HEK293 (cell line): ENCODE measurements at regions not wholly inside any gene's neighbourhood (a gene's known extent, or its start where the extent isn't known, plus 50 kb on each side); places are given as distances from the start of the nearest gene placed in this dataset.

Experiments
- CTCF ChIA-PET: fragments of 350-600 bp; formaldehyde crosslinking; extraction: SDS; loops from one replicate; lab custom pipeline; 2021; ENCODE audit warnings: antibody characterized with exemption; lab: Yijun Ruan, JAX
- POLR2A ChIA-PET: fragments of 300-600 bp; formaldehyde crosslinking; extraction: SDS; loops from one replicate; lab custom pipeline; 2020; ENCODE audit warnings: antibody characterized with exemption, inconsistent platforms; lab: Yijun Ruan, JAX
- H3K27ac ChIP-seq: fragments of 200-500 bp; sonication (Bioruptor generic); 2 replicates; pipeline ENCODE4 v1.5.1; 2014; ENCODE audit warnings: low read depth, low read length, control low read depth, inconsistent platforms; ENCODE audit errors: extremely low read depth
- H3K36me3 ChIP-seq, 2 experiments: fragments of 200-500 bp in 1 of 2; sonication (Bioruptor generic) in 1 of 2; 1 replicate in 1 of 2; 2 replicates in 1 of 2; pipeline ENCODE4 v1.5.1; 2014 to 2017; ENCODE audit warnings: inconsistent platforms in 2 of 2, low read length in 2 of 2; ENCODE audit not compliant: control insufficient read depth in 2 of 2, insufficient read depth in 1 of 2
- H3K4me1 ChIP-seq: fragments of 200-500 bp; sonication (Bioruptor generic); 2 replicates; pipeline ENCODE4 v1.5.1; 2014; ENCODE audit warnings: mild to moderate bottlenecking, low read length, inconsistent platforms; ENCODE audit not compliant: control insufficient read depth, insufficient read depth
- H3K4me3 ChIP-seq: 2 replicates; pipeline ENCODE4 v1.5.1; 2011; ENCODE audit warnings: low read depth, mild to moderate bottlenecking, control low read depth, low read length, moderate library complexity
- H3K9me3 ChIP-seq: fragments of 200-500 bp; sonication (Bioruptor generic); 2 replicates; pipeline ENCODE4 v1.5.1; 2014; ENCODE audit warnings: low read depth, low read length, inconsistent platforms; ENCODE audit not compliant: control insufficient read depth, insufficient read depth
- BCL11B ChIP-seq: fragments of 450-650 bp; formaldehyde crosslinking; IDR thresholded peaks from 2 replicates; pipeline ENCODE4 v1.5.1; 2016; ENCODE audit warnings: low read depth, missing biosample characterization, missing genetic modification characterization
- EGR2 ChIP-seq: fragments of 450-650 bp; formaldehyde crosslinking; IDR thresholded peaks from 2 replicates; pipeline ENCODE4 v1.5.1; 2016; ENCODE audit warnings: low read depth, missing biosample characterization, missing genetic modification characterization
- SCRT1 ChIP-seq: fragments of 450-650 bp; formaldehyde crosslinking; IDR thresholded peaks from 2 replicates; pipeline ENCODE4 v1.5.1; 2016; ENCODE audit warnings: missing biosample characterization, missing genetic modification characterization, borderline replicate concordance
- SETDB1 ChIP-seq: IDR thresholded peaks from one replicate; pipeline ENCODE4 v1.6.1; 2017; ENCODE audit warnings: mild to moderate bottlenecking, low read length, moderate library complexity, mixed read lengths; ENCODE audit not compliant: insufficient read length
- ZNF10 ChIP-seq: fragments of 450-650 bp; formaldehyde crosslinking; IDR thresholded peaks from 2 replicates; pipeline ENCODE4 v1.5.1; 2017; ENCODE audit warnings: missing biosample characterization, missing genetic modification characterization
- ZNF114 ChIP-seq: fragments of 450-650 bp; formaldehyde crosslinking; IDR thresholded peaks from 2 replicates; pipeline ENCODE4 v1.5.0; 2017; ENCODE audit warnings: missing biosample characterization, missing genetic modification characterization
- ZNF146 ChIP-seq: fragments of 450-650 bp; formaldehyde crosslinking; IDR thresholded peaks from 2 replicates; pipeline ENCODE4 v1.5.1; 2016; ENCODE audit warnings: missing biosample characterization, missing genetic modification characterization
- ZNF157 ChIP-seq: fragments of 450-650 bp; formaldehyde crosslinking; IDR thresholded peaks from 2 replicates; pipeline ENCODE4 v1.5.1; 2016; ENCODE audit warnings: missing biosample characterization, missing genetic modification characterization
- ZNF16 ChIP-seq: fragments of 450-650 bp; formaldehyde crosslinking; IDR thresholded peaks from 2 replicates; pipeline ENCODE4 v1.5.1; 2016; ENCODE audit warnings: low read depth, missing biosample characterization, missing genetic modification characterization
- ZNF184 ChIP-seq: fragments of 450-650 bp; IDR thresholded peaks from 2 replicates; pipeline ENCODE4 v1.5.1; 2018; ENCODE audit warnings: missing biosample characterization, mild to moderate bottlenecking, missing genetic modification characterization
- ZNF19 ChIP-seq: fragments of 450-650 bp; formaldehyde crosslinking; IDR thresholded peaks from 2 replicates; pipeline ENCODE4; 2016; ENCODE audit warnings: missing biosample characterization, missing genetic modification characterization, low read depth
- ZNF211 ChIP-seq: fragments of 450-650 bp; formaldehyde crosslinking; IDR thresholded peaks from 2 replicates; pipeline ENCODE4 v1.5.1; 2016; ENCODE audit warnings: low read depth, missing biosample characterization, missing genetic modification characterization
- ZNF24 ChIP-seq: fragments of 450-650 bp; formaldehyde crosslinking; IDR thresholded peaks from 2 replicates; pipeline ENCODE4 v1.5.1; 2016; ENCODE audit warnings: missing biosample characterization, missing genetic modification characterization
- ZNF266 ChIP-seq: fragments of 450-650 bp; formaldehyde crosslinking; IDR thresholded peaks from 2 replicates; pipeline ENCODE4 v1.5.1; 2016; ENCODE audit warnings: missing biosample characterization, missing genetic modification characterization, low read depth
- ZNF292 ChIP-seq: fragments of 450-650 bp; formaldehyde crosslinking; IDR thresholded peaks from 2 replicates; pipeline ENCODE4 v1.5.1; 2016; ENCODE audit warnings: low read depth, missing biosample characterization, missing genetic modification characterization, borderline replicate concordance
- ZNF350 ChIP-seq: fragments of 450-650 bp; formaldehyde crosslinking; IDR thresholded peaks from 2 replicates; pipeline ENCODE4 v1.5.0; 2017; ENCODE audit warnings: missing biosample characterization, mild to moderate bottlenecking, missing genetic modification characterization
- ZNF366 ChIP-seq: fragments of 450-650 bp; formaldehyde crosslinking; conservative IDR thresholded peaks from 2 replicates; pipeline ENCODE4 v1.5.1; 2016; ENCODE audit warnings: missing biosample characterization, missing genetic modification characterization
- ZNF555 ChIP-seq: fragments of 450-650 bp; formaldehyde crosslinking; conservative IDR thresholded peaks from 2 replicates; pipeline ENCODE4 v1.5.1; 2017; ENCODE audit warnings: missing biosample characterization, mild to moderate bottlenecking, missing genetic modification characterization, inconsistent platforms
- ZNF664 ChIP-seq: fragments of 450-650 bp; formaldehyde crosslinking; IDR thresholded peaks from 2 replicates; pipeline ENCODE4 v1.5.1; 2016; ENCODE audit warnings: missing biosample characterization, missing genetic modification characterization
- ZNF76 ChIP-seq: fragments of 450-650 bp; formaldehyde crosslinking; IDR thresholded peaks from 2 replicates; pipeline ENCODE4; 2016; ENCODE audit warnings: low read depth, missing biosample characterization, missing genetic modification characterization, borderline replicate concordance
- TF ChIP-seq, protein P1 (sequence below): fragments of 450-650 bp; formaldehyde crosslinking; IDR thresholded peaks from 2 replicates; pipeline ENCODE4 v1.5.1; 2016; ENCODE audit warnings: missing biosample characterization, missing genetic modification characterization
- TF ChIP-seq, protein P2 (sequence below): fragments of 450-650 bp; formaldehyde crosslinking; IDR thresholded peaks from 2 replicates; pipeline ENCODE4 v1.5.1; 2017; ENCODE audit warnings: missing biosample characterization, missing genetic modification characterization

DNA sequence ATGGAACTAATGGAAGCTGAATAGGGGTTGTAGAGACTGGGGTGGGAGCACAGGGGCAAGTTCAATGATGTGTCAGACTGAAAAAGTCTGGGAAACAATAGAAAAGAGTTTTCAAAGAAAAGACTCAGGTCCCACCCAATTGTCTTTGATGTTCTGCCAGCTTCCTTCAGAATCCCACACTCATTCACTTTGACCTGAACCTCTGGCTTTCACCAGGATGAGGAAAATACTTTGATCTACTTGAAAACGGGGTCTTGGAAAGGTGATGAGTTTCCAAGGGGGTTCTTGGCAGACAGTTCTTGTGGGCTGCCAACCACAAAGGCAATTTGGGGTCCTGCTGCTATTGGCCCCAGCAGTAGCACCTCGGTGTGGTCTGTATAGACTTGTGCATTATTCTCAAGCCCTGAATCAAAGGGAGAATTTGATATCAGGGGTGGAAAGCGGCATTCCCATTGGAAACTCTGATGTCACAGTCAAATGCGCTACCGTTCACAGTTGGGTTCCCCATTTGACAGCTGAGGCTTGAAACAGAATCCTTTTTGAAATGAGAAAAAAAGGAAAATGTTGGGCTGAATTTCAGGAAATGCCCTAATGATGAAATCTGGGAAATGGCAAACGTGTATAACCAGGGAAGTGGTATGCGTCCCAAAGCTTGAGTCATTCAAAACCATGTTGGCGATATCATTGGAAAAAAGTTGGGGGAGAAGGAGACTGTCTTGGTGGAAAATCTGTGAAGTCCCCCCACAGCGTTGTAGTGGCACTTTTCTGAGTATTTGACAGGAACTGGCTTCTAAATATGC is 229.2 kb upstream of the LRTM1 start:
- POLR2A ChIA-PET = no interaction called here

DNA sequence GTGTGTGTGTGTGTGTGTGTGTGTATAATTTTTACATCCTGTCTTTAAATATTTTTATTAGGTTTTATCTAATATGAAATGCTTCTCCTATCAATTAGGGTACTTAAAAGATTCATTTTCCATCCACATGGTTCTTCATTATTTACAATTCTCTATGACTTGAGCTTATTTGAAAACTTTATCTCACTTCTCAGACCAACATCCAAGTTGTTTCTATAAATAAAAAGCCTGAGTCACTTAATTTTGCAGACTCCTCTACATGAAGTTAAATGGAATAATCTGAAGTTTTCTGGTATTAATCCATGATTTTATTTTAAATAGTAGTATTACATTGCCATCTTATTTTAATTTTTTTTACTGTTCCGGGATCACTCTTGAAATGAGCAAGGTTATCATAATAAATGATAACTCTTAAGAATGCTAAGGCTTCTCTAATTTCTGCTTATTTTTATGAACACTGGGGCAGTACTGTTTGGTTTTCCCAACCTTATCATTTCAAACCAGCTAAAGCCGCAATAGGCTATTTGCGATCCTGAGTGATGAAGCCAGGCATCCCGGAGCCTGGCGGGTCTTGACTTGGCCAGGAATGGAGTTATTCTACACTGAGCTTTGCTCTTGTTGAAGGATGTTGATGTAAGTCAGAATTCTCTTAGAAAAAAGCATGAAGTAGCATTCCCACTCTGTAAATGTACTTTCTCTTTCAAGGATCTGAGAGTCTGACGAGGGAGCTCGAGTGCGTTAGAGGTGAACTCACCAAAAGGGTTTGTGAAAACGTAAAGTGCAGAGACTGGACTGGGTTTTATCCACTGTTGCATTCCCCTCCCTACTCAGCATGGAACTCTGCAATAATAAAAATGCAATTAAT is 220.2 kb upstream of the LRTM1 start:
- Histone ChIP-seq H3K36me3 (no peaks in the 10 kb centered on the region), H3K4me3 (no peak overlapping the region), H3K9me3 (no peaks in the 10 kb centered on the region), H3K4me1 (no peaks in the 10 kb centered on the region), H3K27ac (no peak overlapping the region)
- ChIA-PET POLR2A (no interaction called here), CTCF (interaction anchor here (0.6 to 1.3 kb wide), 2 partner anchors 33 to 1848 kb away, joined by 3 to 4 read pairs; no protein-coding TSS in a partner anchor)
- TF ChIP-seq ZNF157 (tag by site-specific recombination) = no peak
- no peak for TF ChIP-seq SCRT1 (tag by site-specific recombination)
- TF ChIP-seq ZNF114 (tag by site-specific recombination) = no peak
- no peak for TF ChIP-seq ZNF555 (tag by site-specific recombination)

More for the DNA sequence above, 229.2 kb upstream of the LRTM1 start:
- CTCF ChIA-PET = no interaction called here
- TF ChIP-seq ZNF10 (tag by site-specific recombination) (no peak), ZNF266 (no peak), ZNF19 (tag by site-specific recombination) (no peak), ZNF211 (tag by site-specific recombination) (no peak)
- TF ChIP-seq, all 188 proteins: peak for 0
- Histone ChIP-seq H3K27ac (no peak overlapping the region), H3K4me1 (no peaks in the 10 kb centered on the region; the same call in 1 of the 2 replicates), H3K36me3 (no peaks in the 10 kb centered on the region), H3K4me3 (no peak overlapping the region), H3K9me3 (no peaks in the 10 kb centered on the region)

DNA sequence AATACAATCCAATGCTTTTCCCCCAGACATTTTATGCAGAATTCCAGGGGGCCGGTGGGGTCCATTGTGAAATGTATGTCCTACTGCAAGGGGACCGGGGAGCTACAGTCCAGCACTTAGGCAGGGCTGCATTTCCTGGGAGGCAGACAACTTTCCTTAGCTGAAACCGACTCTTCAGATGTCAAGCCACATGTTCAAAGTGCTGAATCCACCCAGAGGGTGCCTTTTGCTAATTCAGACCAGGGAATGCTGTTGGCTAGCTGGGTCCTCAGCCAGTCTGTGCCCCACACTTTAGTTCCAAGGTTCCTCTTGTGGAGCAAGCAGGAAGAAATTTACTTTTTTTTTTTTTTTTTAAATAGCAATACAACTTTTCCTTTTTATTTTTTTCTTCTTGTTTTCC is 219.5 kb upstream of the LRTM1 start:
- no peaks in the 10 kb centered on the region for H3K9me3 ChIP-seq
- H3K4me1 ChIP-seq = no peaks in the 10 kb centered on the region
- POLR2A ChIA-PET = no interaction called here
- H3K4me3 ChIP-seq = no peak overlapping the region
- TF ChIP-seq, protein P1, sequence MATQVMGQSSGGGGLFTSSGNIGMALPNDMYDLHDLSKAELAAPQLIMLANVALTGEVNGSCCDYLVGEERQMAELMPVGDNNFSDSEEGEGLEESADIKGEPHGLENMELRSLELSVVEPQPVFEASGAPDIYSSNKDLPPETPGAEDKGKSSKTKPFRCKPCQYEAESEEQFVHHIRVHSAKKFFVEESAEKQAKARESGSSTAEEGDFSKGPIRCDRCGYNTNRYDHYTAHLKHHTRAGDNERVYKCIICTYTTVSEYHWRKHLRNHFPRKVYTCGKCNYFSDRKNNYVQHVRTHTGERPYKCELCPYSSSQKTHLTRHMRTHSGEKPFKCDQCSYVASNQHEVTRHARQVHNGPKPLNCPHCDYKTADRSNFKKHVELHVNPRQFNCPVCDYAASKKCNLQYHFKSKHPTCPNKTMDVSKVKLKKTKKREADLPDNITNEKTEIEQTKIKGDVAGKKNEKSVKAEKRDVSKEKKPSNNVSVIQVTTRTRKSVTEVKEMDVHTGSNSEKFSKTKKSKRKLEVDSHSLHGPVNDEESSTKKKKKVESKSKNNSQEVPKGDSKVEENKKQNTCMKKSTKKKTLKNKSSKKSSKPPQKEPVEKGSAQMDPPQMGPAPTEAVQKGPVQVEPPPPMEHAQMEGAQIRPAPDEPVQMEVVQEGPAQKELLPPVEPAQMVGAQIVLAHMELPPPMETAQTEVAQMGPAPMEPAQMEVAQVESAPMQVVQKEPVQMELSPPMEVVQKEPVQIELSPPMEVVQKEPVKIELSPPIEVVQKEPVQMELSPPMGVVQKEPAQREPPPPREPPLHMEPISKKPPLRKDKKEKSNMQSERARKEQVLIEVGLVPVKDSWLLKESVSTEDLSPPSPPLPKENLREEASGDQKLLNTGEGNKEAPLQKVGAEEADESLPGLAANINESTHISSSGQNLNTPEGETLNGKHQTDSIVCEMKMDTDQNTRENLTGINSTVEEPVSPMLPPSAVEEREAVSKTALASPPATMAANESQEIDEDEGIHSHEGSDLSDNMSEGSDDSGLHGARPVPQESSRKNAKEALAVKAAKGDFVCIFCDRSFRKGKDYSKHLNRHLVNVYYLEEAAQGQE (tag by site-specific recombination) = no peak
- no peak for TF ChIP-seq ZNF664
- TF ChIP-seq ZNF146 = no peak
- TF ChIP-seq EGR2 = no peak
- TF ChIP-seq ZNF76 = no peak
- CTCF ChIA-PET = interaction anchor here (0.6 kb wide), 1 partner anchor 134 kb away, joined by 3 read pairs; no protein-coding TSS in a partner anchor
- H3K27ac ChIP-seq = no peak overlapping the region
- no peaks in the 10 kb centered on the region for H3K36me3 ChIP-seq

DNA sequence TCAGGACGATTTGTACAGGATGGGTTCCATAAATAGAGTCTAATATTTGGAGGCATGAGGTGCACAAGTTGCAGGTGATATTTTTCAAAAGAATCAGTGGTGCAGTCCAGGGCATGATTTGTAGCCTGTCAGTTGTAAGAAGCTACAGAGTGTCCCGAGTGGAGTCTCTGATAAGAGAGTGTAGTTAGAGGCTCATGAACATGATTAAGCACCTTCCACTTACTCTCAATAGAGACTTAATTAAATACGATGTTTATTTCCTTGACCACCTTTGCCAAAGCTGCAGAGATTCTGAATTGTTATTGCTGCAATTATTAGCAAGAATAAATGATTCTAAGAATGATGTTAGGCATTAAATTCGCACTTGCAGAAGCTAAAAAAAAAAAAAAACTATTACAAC is 218.4 kb upstream of the LRTM1 start:
- CTCF ChIA-PET = no interaction called here
- no peak overlapping the region for H3K27ac ChIP-seq
- no peak for TF ChIP-seq BCL11B (tag by site-specific recombination)
- TF ChIP-seq ZNF24 (tag by site-specific recombination) = no peak
- TF ChIP-seq SETDB1 = no peak
- TF ChIP-seq, protein P2, sequence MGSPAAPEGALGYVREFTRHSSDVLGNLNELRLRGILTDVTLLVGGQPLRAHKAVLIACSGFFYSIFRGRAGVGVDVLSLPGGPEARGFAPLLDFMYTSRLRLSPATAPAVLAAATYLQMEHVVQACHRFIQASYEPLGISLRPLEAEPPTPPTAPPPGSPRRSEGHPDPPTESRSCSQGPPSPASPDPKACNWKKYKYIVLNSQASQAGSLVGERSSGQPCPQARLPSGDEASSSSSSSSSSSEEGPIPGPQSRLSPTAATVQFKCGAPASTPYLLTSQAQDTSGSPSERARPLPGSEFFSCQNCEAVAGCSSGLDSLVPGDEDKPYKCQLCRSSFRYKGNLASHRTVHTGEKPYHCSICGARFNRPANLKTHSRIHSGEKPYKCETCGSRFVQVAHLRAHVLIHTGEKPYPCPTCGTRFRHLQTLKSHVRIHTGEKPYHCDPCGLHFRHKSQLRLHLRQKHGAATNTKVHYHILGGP (tag by site-specific recombination) = no peak
- no peak for TF ChIP-seq ZNF16 (tag by site-specific recombination)
- TF ChIP-seq ZNF350 = no peak
- TF ChIP-seq ZNF366 (tag by site-specific recombination) = no peak
- no peak for TF ChIP-seq ZNF184 (tag by site-specific recombination)
- no peak for TF ChIP-seq ZNF292

More for the DNA sequence above, 218.4 kb upstream of the LRTM1 start:
- Histone ChIP-seq H3K9me3 (no peaks in the 10 kb centered on the region), H3K4me3 (no peak overlapping the region), H3K36me3 (no peaks in the 10 kb centered on the region), H3K4me1 (no peaks in the 10 kb centered on the region)
- POLR2A ChIA-PET = no interaction called here
